ENCODE measurements at regions not wholly inside any gene's neighbourhood (a gene's known extent, or its start where the extent isn't known, plus 50 kb on each side); places are given as distances from the start of the nearest gene placed in this dataset.

DNA sequence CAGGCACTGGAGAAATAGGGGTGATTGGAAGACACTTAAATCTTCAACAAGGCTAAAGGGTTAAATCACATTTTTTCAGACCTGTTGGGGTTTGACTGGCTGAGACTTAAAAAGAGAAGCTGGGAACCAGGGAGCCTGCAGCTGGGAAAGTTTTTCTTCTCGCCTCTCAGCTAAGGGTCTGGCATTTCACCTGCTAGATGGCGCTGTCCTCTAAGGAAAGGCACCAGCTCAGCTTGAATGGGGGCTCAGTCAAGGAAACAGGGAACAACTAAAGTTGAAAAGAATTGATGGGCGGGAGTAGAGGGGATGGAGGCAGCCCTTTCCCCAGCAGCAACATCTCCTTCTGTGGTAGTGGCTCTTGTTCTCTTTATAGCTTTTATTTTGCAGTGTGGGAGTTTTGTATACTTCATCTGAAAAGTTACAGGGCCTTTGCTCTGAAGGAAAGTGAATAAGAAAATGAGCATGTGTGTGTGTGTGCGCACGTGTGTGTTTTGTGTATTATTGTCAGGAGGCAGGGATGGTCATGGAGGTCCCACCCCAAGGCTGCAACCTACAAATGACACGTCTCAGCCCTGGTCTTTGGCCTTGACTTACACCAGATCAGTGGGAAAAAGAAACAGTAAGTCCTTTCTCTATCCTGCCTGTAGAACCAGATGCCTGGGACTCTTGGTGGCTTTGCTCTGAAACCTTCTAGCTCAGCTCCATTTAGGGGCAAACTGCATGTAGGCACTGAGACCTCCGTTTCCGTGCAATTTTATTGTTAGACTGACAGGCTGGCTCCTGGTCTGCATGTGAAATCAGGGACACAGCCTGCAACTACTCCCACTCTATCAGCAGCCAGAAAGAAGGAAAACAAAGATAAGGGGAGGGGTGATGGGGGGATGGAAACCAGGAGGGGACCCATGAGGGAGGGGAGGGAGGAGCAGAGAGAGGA lies 316.2 kb upstream of the CLINT1 start:
- Histone ChIP-seq H3K36me3 (no peaks in the 10 kb centered on the region), H3K4me3 (no peak overlapping the region), H3K27me3 (no peaks in the 10 kb centered on the region), H3K9me3 (no peaks in the 10 kb centered on the region), H3K4me1 (peaks cover 0 to 27% (median 14%) of the 10 kb centered on the region in 9 donors), H3K27ac (peak overlapping the region in 9 of 10 donors; percentile 4 to 80 (median 69))
- TF ChIP-seq, protein P1, sequence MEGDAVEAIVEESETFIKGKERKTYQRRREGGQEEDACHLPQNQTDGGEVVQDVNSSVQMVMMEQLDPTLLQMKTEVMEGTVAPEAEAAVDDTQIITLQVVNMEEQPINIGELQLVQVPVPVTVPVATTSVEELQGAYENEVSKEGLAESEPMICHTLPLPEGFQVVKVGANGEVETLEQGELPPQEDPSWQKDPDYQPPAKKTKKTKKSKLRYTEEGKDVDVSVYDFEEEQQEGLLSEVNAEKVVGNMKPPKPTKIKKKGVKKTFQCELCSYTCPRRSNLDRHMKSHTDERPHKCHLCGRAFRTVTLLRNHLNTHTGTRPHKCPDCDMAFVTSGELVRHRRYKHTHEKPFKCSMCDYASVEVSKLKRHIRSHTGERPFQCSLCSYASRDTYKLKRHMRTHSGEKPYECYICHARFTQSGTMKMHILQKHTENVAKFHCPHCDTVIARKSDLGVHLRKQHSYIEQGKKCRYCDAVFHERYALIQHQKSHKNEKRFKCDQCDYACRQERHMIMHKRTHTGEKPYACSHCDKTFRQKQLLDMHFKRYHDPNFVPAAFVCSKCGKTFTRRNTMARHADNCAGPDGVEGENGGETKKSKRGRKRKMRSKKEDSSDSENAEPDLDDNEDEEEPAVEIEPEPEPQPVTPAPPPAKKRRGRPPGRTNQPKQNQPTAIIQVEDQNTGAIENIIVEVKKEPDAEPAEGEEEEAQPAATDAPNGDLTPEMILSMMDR (IDR thresholded peaks at IDR 0.05) = peak; percentile 55 to 89 (median 81)
- ATAC-seq (peak; percentile 75 to 95 (median 92)), DNase-seq (peak; percentile 62 to 87)
- intact Hi-C loops (cut with DNase I) = loop anchor here (1.0 to 10.0 kb wide), 17 partner anchors 98 to 958 kb away; no protein-coding TSS in a partner anchor
- 17 to 19% methylated on average over 8 of the region's 8 CpGs for WGBS, 2 donors

DNA sequence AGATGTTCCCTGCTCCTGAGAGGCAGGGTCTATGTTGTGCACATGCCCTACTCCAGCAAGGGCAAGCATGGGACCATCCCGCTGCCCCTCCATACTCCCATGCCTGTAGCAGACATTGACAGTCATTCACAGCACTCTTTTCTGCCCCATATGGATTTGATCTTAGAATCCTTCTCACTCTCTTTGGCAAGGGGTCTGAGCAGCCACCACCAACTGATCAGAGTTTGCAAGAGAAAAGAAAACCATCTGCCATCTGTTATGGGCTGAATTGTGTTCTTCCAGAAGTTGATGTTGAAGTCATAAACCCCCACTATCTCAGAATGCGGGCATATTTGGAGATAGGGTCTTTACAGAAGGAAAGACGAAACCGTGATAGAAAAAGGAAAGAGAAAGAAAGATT lies 315.1 kb upstream of the CLINT1 start:
- TF ChIP-seq, protein P1 (IDR thresholded peaks at IDR 0.05) = no peak
- ATAC-seq (no peak), DNase-seq (no peak)
- Histone ChIP-seq H3K27ac (peak overlapping the region in 1 of 10 donors; percentile 69), H3K4me3 (no peak overlapping the region), H3K4me1 (peaks cover 0 to 27% (median 14%) of the 10 kb centered on the region in 9 donors), H3K27me3 (no peaks in the 10 kb centered on the region), H3K36me3 (no peaks in the 10 kb centered on the region), H3K9me3 (no peaks in the 10 kb centered on the region)
- intact Hi-C loops (cut with DNase I) = loop anchor here in 8 of 10 donors (2.0 to 10.0 kb wide), 10 partner anchors 97 to 959 kb away; no protein-coding TSS in a partner anchor
- 93 to 99% methylated on average over 4 of the region's 4 CpGs for WGBS, 2 donors

DNA sequence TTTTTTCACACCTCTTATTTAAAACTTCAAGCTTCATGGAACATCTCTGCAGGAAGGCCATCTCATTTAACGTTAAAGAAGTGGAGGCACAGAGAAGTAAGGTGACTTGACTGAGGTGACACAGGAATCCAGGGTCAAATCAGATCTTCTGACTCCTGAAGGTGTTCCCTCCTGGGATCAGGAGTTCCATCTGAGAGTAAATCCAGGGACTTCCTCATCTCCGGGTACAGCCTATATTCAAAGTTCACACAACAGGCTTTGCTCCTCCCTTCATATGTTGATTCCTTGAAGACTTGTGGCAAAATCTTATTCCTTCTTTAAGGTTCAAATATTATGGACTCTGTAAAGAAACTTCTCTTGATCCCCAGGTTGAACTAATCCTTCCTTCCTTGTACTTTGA lies 313.1 kb upstream of the CLINT1 start:
- no peaks in the 10 kb centered on the region for H3K27me3 ChIP-seq
- 87 to 92% methylated on average over 2 of the region's 2 CpGs for WGBS, 2 donors
- H3K36me3 ChIP-seq = no peaks in the 10 kb centered on the region
- ATAC-seq = no peak
- DNase-seq = no peak
- H3K27ac ChIP-seq = no peak overlapping the region
- peaks cover 0 to 22% (median 14%) of the 10 kb centered on the region in 9 donors for H3K4me1 ChIP-seq
- TF ChIP-seq, protein P1 (IDR thresholded peaks at IDR 0.05) = no peak
- no peaks in the 10 kb centered on the region for H3K9me3 ChIP-seq
- intact Hi-C loops (cut with DNase I) = loop anchor here in 5 of 10 donors (5.0 to 10.0 kb wide), 5 partner anchors 95 to 523 kb away; no protein-coding TSS in a partner anchor
- no peak overlapping the region for H3K4me3 ChIP-seq

DNA sequence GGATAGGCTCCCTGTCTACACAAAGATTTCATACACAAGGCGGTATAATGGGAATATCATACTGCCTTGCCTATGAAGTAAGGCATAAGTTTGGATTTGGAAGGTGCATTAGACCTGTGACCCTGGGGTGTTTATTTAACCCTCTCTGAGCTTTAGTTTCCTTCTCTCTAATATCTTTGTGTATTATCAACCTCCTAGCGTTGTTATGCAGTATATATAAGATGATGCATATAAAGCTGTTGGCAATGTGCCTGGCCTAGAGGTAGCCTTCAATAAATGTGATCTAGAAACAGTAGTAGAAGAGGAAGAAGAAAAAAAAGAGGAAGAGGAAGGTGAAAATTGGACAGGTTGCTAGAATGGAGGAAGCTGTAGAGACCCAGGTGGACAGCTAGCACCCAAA lies 311.6 kb upstream of the CLINT1 start:
- H3K27ac ChIP-seq = no peak overlapping the region
- H3K27me3 ChIP-seq = peaks cover 0 to 7% (median 0%) of the 10 kb centered on the region in 7 donors
- no peaks in the 10 kb centered on the region for H3K9me3 ChIP-seq
- no peak overlapping the region for H3K4me3 ChIP-seq
- 92 to 95% methylated on average over 2 of the region's 2 CpGs for WGBS, 2 donors
- intact Hi-C loops (cut with DNase I) = loop anchor here in 5 of 10 donors (5.0 to 10.0 kb wide), 5 partner anchors 93 to 524 kb away; no protein-coding TSS in a partner anchor
- TF ChIP-seq, protein P1 (IDR thresholded peaks at IDR 0.05) = no peak
- DNase-seq (no peak), ATAC-seq (no peak)
- no peaks in the 10 kb centered on the region for H3K36me3 ChIP-seq
- peaks cover 0 to 9% (median 6%) of the 10 kb centered on the region in 9 donors for H3K4me1 ChIP-seq
